Colon (tissue), 2 donors: ENCODE measurements at regions not wholly inside any gene's neighbourhood (a gene's known extent, or its start where the extent isn't known, plus 50 kb on each side); places are given as distances from the start of the nearest gene placed in this dataset.

Source experiments
- FAIRE-seq: peaks from 2 replicates; lab custom pipeline; 2012; peaks lifted over from hg19 to GRCh38; lab: Jason Lieb, UNC
- donor health status: control.
- donor health status: control.

- FAIRE-seq = no peak
These were observed 176.3 kb upstream of the PARP11 start for GRCh38 chr12:4049298-4050080.

- FAIRE-seq = no peak
These were observed 174.2 kb upstream of the PARP11 start for GRCh38 chr12:4047421-4047820.

- FAIRE-seq = no peak
These were observed 173.3 kb upstream of the PARP11 start for GRCh38 chr12:4046495-4046840.

- FAIRE-seq = no peak
These were observed 172.7 kb upstream of the PARP11 start for GRCh38 chr12:4045786-4046494.

GRCh38 chr12:4044736-4045730 lies 171.8 kb upstream of the PARP11 start:
- no peak for FAIRE-seq

DNA sequence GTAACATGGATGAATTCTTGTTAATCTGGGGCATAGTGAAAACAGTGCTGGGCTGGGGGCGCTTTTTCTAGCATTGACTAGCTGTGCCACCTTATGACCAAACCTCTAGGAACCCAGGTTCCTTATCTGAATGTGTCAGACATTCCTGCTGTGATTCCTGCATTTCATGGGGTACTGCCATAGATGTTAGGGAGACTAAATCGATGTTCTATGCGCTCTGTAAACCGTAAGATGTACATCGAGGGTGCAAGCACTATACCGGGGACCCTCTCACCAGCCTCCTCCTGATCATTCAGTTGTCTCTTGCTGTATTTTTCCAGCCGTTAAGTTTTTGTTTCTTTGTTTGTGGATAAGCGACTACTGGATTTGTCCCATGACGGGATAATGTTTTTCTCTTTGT lies 170.9 kb upstream of the PARP11 start:
- no peak for FAIRE-seq

DNA sequence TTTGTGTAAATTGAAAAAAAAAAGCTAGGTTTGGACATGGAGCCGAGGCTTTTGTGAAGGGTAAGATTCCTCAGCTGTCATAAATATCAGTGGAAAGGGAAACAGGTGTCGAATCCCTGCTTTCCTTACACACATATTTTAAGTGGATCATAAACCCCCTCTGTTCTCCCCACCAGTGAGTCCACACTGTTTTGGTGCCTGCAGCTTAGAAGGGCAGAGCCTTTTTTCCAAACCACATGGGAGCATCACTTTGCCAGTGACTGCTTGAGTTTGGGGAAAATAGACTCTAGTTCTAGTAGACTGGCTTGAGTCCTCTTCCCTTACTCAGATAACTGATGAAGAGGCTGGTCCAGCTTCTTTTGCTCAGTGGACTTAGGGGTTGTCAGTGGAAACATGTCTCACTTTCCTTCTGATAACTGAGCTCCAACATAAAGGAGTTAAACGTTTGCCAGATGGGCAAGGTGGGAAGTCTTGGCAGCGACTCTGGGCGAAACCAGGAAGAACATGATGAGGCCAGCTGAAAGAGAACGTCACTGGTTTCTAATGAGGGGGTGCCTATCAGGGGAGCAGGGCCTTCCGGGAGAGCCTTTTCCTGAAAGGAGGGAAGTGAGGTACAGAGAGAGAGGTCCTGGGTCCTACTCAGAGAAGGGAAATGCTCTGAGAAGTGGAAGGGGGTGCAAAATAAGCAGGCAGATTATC lies 168.1 kb upstream of the PARP11 start:
- FAIRE-seq = no peak

- no peak for FAIRE-seq
These were observed 166.7 kb upstream of the PARP11 start for GRCh38 chr12:4039931-4040330.

- no peak for FAIRE-seq
These were observed 164.6 kb upstream of the PARP11 start for GRCh38 chr12:4037747-4038312.

GRCh38 chr12:4036671-4037271 lies 163.6 kb upstream of the PARP11 start:
- no peak for FAIRE-seq

- no peak for FAIRE-seq
These were observed 161.7 kb upstream of the PARP11 start for GRCh38 chr12:4034921-4035320.

- no peak for FAIRE-seq
These were observed 159.9 kb upstream of the PARP11 start for GRCh38 chr12:4032924-4033615.

- no peak for FAIRE-seq
These were observed 158.6 kb upstream of the PARP11 start for GRCh38 chr12:4031703-4032291.

GRCh38 chr12:4030929-4031702 lies 157.9 kb upstream of the PARP11 start:
- FAIRE-seq = no peak

GRCh38 chr12:4027412-4027811 lies 154.2 kb upstream of the PARP11 start:
- FAIRE-seq = no peak

DNA sequence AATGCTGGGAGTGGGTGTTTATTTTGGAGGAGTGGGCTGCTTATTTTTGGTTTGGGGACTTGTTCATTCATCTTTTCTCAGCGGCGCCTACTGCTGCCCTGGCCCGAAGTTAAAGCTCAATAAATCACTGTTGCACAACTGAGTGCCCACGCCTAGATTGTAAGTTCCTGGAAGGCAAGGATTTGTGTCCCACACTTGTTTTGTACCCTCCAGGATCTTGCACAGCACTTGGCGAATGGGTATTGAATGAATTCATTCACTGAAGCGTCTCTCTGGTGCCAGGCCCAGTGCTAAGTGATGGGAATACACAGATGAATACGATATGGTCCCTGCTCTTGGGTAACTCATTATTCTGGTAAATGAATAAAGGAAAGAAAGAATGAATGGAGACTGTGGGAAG lies 153.3 kb upstream of the PARP11 start:
- FAIRE-seq = no peak

- FAIRE-seq = no peak
These were observed 152.8 kb upstream of the PARP11 start for GRCh38 chr12:4026020-4026358.

GRCh38 chr12:4025181-4026019 lies 152.2 kb upstream of the PARP11 start:
- FAIRE-seq = no peak

- FAIRE-seq = no peak
These were observed 151.5 kb upstream of the PARP11 start for GRCh38 chr12:4024701-4025100.
